Activated CD4-positive, CD25-positive, alpha-beta regulatory T cell treated with anti-CD3 and anti-CD28 coated beads, Interleukin-2, amount 50 U/mL, for 24 hours (primary cell): ENCODE measurements at regions not wholly inside any gene's neighbourhood (a gene's known extent, or its start where the extent isn't known, plus 50 kb on each side); places are given as distances from the start of the nearest gene placed in this dataset.
"Not testable (repeated sequence)": the region's sequence is repeated elsewhere in the genome, so short reads cannot be mapped to it uniquely, and the experiment has no call there.

ENCODE experiments used
- ATAC-seq, 2 donors: fragments of 150-1000 bp; cut with Tn5 transposase; one replicate each; pipeline ENCODE4 v1.10.0; 2021; ENCODE audit warnings: mild to moderate bottlenecking in 1 of 2, moderate library complexity in 1 of 2

- ATAC-seq = no peak
These were observed 629.3 kb upstream of the RGMB start for GRCh38 chr5:98144116-98144515.

GRCh38 chr5:98144710-98145109, 628.8 kb upstream of the RGMB start:
- no peak for ATAC-seq

DNA sequence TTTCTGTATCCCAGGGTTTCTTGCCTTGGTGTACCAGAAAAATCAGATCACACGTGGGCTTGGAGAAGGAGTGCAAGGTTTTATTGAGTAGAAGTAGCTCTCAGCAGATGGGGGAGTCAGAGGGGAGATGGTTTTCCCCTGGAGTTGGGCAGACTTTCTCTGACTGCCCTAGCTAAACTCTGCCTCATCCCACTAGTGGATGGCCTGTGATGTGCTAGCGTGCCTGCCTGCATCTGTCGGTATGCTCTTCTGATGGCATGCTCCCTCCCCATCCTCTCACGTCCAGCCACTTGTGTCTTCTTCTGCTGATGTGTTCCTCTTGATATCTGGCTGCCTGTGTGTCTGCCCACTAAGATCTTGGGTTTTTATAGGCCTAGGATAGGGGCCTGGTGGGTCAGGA, 616.1 kb upstream of the RGMB start:
- ATAC-seq = no peak

- no peak for ATAC-seq
These were observed 615.0 kb upstream of the RGMB start for GRCh38 chr5:98158440-98158839.

- no peak for ATAC-seq
These were observed 609.5 kb upstream of the RGMB start for GRCh38 chr5:98163796-98164493.

DNA sequence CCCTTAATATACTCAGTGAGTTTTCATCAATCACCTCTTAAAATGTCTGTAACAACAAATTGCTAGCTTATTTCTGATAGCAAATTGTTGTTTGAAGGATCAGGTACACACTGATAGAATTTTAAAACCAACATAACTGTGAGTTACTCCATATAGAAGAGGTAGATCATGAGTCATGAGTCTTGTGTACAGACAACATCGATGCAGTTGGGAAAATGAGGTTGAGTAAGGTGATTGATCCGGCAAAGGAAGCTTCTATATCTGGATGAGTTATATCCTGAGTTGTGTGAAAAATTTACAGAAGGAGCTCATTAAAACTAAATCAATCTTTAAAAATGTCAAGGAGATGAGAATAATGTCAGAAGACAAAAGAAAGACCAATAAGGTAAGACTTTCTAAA, 604.6 kb upstream of the RGMB start:
- no peak for ATAC-seq

- ATAC-seq = no peak
These were observed 602.5 kb upstream of the RGMB start for GRCh38 chr5:98170994-98171393.

DNA sequence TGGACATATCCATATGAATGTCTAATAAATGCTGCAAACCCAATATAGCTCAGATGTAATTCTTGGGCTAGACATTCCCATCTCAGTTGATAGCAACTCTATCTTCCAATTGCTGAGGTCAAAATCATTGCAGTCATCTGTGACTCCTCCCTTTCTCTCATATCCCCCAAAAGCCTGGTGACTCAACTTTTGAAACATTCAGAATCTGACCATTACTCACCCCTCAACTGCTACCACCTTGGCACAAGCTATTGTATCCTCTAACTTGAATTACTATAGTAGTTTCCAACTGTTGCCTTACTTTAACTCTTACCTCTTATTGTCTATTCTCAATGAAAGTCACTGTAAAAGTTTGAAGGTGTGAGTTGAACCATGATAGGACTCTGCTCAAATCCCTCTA, 600.1 kb upstream of the RGMB start:
- no peak for ATAC-seq

- ATAC-seq = no peak
These were observed 598.0 kb upstream of the RGMB start for GRCh38 chr5:98175474-98175873.

- ATAC-seq = no peak
These were observed 593.4 kb upstream of the RGMB start for GRCh38 chr5:98179791-98180755.

GRCh38 chr5:98186128-98186527, 587.3 kb upstream of the RGMB start:
- ATAC-seq = no peak

DNA sequence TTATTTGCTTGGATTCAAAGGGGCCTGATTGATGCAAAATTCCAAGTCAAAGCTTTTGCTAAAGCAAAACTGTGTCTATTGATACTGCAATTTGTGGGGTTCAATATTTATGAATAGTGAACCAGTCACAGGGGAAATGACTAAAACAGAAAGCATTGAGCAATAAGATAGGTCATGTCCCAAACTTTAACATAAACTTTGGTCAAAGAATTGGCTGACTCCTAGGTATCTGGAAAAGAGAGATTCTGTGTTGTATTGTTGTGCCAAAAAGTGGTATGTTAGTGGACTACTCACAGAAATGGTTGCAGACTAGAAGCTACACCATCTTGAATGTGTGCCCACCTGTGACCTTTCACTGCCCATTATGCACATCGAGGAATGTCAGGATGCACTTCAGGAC, 585.5 kb upstream of the RGMB start:
- no peak for ATAC-seq

DNA sequence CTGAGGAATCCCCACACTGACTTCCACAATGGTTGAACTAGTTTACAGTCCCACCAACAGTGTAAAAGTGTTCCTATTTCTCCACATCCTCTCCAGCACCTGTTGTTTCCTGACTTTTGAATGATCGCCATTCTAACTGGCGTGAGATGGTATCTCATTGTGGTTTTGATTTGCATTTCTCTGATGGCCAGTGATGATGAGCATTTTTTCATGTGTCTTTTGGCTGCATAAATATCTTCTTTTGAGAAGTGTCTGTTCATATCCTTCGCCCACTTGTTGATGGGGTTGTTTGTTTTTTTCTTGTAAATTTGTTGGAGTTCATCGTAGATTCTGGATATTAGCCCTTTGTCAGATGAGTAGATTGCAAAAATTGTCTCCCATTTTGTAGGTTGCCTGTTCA, 583.1 kb upstream of the RGMB start:
- ATAC-seq = not testable (repeated sequence)

GRCh38 chr5:98193921-98194760, 579.3 kb upstream of the RGMB start:
- no peak for ATAC-seq

- no peak for ATAC-seq
These were observed 572.5 kb upstream of the RGMB start for GRCh38 chr5:98200726-98201541.

DNA sequence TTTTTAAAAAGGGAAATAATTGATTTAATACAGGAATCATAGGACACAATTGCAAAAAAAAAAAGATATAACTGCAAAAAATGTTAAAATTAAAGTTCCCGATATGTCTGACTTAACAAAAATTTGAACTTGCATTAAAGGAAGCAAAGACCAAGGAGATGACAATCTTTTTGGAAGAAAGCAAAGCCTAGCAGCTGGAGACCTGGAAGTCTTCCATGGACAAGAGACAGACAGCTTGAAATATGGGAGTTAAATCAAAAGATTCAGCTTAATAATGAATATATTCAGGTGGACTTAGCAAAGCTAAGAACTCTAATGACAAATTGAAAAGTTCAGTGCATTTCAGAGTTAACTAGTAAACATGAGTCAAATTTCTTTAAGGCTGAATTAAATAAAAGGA, 568.7 kb upstream of the RGMB start:
- no peak for ATAC-seq

GRCh38 chr5:98205691-98206461, 567.6 kb upstream of the RGMB start:
- ATAC-seq = no peak

- no peak for ATAC-seq
These were observed 566.9 kb upstream of the RGMB start for GRCh38 chr5:98206566-98206965.

GRCh38 chr5:98209418-98209817, 564.0 kb upstream of the RGMB start:
- no peak for ATAC-seq

DNA sequence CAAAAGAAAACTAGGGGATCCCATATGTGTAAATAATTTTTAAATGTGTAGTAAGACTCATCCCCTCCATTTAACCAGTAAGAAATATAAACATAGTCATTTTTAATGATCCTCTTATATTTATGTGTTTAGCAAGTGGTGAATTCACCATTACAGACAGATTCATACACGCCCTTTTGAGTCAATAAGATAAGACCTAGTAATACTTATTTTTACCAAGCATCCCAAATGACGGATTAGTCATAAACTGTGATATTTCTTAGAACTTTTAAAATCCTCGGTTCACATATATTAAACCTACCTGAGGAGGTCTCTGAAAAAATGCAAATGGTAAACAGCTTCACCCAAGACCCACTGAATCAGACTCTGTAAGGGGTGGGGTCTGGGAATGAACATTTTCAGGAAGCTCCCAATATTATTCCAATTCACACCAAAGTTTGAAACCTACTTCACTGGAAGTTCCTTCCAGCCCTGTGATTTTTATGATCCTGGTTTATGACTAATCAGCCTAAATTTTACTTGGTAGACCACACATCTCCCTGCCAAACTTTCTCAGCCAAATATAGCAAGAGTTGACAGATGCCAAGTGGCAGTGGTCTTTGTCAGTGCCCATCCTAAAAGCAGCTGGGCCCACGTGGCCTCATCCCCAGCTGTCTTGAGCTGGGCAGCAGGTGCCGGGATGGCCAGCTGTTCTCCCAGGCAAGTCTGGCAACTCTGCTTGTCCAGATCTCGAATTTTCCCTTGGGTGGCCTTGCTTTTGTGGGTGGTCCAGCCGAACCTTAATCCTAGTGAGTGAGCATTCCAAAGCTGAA, 559.0 kb upstream of the RGMB start:
- no peak for ATAC-seq

DNA sequence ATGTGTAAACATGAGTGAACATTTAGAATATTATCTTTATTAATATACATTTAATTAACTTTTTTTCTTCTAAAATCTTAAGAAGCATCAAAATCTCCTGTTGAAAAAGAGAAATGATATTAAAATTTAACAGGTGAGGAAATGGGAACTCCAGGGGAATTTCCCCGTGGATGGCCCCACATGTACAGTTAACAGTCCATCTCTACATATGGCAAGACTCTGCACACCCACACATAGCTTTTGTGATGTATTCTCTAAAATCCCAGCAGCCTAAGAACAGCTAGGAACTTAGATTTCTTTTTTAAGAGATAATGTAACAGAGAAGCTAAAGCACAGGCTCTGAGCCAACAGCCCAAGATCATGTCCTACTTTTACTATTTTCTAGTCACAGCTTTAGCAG, 556.3 kb upstream of the RGMB start:
- no peak for ATAC-seq
